ENCODE measurements at regions not wholly inside any gene's neighbourhood (a gene's known extent, or its start where the extent isn't known, plus 50 kb on each side); places are given as distances from the start of the nearest gene placed in this dataset.
"Not testable (repeated sequence)": the region's sequence is repeated elsewhere in the genome, so short reads cannot be mapped to it uniquely, and the experiment has no call there.

GRCh38 chr15:20348900-20349773 lies 192.5 kb downstream of the GOLGA6L6 start:
- ChIA-PET POLR2A (no interaction called here), CTCF (interaction anchor here (1.4 kb wide), 1 partner anchor 8 kb away, joined by 4 read pairs; no protein-coding TSS in a partner anchor)

DNA sequence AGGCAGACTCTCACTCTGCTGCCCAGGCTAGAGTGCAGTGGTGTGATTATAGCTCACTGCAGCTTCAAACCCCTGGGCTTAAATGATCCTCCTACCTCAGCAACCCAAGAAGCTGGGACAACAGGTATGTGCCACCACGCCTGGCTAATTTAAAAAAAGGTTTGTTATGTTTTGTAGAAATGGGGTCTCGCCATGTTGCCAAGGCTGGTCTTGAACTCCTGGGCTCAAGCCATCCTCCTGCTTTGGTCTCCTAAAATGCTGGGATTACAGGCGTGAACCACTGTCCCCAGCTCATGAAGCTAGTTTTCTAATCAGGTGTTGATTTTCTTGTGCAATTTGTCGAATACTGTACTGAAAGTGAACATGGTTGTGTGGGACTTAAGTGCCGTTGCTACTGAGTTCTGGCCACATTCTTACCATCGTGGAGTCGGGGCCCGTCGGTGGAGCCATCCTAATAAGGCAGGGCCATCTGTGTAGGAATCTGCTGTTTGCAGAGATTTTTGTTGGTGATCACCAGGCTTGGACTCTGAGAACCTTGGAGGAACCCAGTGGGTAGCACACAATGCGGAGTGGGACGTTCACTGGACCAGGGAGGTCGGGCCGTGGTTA lies 193.2 kb downstream of the GOLGA6L6 start:
- POLR2A ChIA-PET: no interaction called here
- CTCF ChIA-PET: interaction anchor here (1.4 kb wide), 1 partner anchor 9 kb away, joined by 4 read pairs; no protein-coding TSS in a partner anchor

- POLR2A ChIA-PET: no interaction called here
- CTCF ChIA-PET: no interaction called here
These were observed 195.4 kb downstream of the GOLGA6L6 start for GRCh38 chr15:20346082-20346805.

GRCh38 chr15:20345401-20345958 lies 196.1 kb downstream of the GOLGA6L6 start:
- ChIA-PET CTCF (no interaction called here), POLR2A (no interaction called here)

DNA sequence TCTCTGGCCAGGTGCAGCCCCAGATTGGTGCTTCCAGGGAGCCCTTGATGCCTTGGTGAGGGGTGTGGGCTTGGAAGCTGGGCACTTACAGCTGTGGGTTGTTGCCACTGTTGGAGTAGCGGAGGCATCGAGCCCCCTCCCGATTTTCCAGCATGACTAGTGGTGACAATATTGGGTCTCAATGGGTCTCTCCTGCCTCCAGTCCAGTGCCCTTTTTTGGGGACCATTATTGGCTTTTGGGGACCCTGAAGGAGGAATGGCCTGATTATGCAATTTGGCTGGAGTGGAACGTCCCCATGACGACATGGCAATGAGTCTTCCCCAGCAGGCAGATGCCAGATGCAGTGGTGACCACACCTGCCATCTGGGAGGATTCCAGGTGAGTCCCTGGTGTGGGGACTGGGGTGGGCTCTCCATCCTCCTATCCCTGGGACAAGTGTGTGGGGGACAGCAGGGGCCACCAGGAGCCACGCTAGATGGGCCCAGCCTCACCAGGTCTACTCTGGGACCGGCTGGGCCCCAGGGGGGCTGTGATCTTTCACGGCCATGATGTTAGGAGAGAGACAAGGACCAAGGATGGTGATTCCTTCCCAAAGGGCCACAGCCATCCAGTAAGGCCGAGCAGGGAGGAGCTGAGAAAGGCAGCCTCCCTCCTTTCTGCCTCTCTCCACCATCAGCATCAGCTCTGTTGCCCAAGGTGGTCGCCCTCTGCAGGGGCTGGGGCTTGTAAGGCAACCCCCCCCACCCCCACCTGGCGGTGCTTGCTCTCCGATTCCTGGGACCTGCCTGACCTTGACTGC lies 196.8 kb downstream of the GOLGA6L6 start:
- ChIA-PET POLR2A (no interaction called here), CTCF (no interaction called here)

DNA sequence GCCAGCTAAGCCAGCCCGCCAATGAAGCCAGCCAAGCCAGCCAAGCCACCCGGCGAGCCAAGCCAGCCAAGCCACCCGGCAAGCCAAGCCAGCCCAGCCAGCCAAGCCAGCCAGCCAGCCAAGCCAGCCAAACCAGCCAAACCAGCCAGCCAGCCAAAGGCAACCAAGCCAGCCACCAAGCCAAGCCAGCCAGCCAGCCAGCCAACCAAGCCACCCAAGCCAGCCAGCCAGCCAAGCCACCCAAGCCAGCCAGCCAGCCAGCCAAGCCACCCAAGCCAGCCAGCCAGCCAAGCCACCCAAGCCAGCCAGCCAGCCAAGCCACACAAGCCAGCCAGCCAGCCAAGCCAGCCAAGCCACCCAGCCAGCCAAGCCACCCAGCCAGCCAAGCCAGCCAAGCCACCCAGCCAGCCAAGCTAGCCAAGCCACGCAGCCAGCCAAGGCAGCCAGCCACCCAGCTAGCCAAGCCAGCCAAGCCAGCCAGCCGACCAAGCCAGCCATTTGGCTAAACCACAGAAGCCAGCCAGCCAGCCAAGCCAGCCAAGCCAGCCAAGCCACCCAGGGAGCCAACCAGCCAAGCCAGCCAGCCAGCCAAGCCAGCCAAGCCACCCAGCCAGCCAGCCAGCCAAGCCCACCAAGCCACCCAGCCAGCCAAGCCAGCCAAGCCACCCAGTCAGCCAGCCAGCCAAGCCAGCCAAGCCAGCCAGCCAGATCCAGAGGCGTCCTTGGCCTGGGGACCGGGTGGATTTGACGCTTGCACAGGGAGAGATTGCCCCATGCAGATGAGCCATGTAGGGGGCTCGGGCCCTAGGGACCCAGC lies 198.0 kb downstream of the GOLGA6L6 start:
- POLR2A ChIA-PET, CTCF ChIA-PET: not testable (repeated sequence)

GRCh38 chr15:20342601-20343394 lies 198.8 kb downstream of the GOLGA6L6 start:
- POLR2A ChIA-PET, CTCF ChIA-PET: not testable (repeated sequence)

DNA sequence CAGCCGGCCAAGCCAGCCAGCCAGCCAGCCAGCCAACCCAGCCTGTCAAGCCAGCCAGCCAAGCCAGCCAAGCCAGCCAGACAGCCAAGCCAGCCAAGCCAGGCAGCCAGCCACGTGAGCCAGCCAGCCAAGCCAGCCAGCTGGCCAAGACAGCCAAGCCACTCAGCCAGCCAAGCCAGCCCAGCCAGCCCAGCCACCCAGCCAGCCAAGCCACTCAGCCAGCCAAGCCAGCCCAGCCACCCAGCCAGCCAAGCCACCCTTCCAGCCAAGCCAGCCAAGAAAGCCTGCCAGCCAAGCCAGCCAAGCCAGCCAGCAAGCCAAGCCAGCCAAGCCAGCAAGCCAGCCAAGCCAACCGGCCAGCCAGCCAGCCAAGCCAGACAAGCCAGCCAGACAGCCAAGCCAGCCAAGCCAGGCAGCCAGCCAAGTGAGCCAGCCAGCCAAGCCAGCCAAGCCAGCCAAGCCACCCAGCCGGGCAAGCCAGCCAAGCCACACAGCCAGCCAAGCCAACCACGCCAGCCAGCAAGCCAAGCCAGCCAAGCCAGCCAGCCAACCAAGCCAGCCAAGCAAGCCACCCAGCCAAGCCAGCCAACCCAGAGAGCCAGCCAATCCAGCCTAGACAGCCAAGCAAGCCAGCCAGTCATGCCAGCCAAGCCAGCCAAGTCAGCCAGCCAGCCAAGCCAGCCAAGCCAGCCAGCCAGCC lies 199.5 kb downstream of the GOLGA6L6 start:
- ChIA-PET CTCF (no interaction called here), POLR2A (no interaction called here)

- ChIA-PET CTCF (no interaction called here), POLR2A (no interaction called here)
These were observed 200.5 kb downstream of the GOLGA6L6 start for GRCh38 chr15:20340931-20341661.

- CTCF ChIA-PET: no interaction called here
- POLR2A ChIA-PET: no interaction called here
These were observed 201.2 kb downstream of the GOLGA6L6 start for GRCh38 chr15:20340331-20340811.

DNA sequence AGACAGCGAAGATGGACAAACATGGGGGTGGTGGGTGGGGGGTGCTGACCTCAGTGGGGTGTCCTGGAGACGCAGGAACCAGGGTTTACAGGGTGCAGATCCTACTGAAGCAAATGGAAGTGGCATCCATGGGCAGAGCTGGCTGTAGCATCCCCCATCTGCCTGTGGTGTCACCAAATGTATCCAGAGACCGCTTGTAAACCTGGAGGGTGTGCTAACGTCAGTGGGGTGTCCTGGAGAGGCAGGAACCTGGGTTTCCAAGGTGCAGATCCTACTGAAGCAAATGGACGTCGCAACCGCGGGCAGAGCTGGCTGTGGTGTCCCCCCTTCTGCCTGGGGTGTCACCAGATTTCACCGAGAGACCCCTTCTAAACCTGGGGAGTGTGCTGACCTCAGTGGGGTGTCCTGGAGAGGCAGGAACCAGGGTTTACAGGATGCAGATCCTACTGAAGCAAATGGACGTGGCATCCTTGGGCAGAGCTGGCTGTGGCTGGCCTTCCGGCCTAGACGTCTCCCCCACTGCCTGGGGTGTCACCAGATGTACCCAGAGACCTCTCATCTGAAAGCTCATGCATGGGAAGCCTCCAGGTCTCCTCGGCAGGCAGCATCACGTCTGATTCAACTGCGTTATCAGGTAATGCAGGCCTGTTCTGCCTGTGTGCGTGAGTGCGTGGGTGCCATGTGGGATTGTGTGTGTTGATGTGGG lies 202.4 kb downstream of the GOLGA6L6 start:
- CTCF ChIA-PET, POLR2A ChIA-PET: not testable (repeated sequence)

- CTCF ChIA-PET, POLR2A ChIA-PET: not testable (repeated sequence)
These were observed 202.9 kb downstream of the GOLGA6L6 start for GRCh38 chr15:20338671-20339070.

DNA sequence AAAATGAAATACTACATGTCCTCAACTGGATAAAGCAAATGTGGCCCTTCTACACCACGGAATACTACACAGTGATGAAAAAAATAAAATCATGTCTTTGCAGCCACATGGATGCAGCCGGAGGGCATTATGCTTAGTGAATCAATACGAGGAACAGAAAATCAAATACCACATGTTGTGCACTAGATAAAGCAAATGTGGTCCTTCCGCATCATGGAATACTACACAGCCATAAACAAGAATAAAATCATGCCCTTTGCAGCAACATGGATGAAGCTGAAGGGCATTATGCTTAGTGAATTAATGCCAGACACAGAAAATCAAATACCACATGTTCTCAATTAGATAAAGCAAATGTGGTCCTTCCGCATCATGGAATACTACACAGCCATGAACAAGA lies 204.4 kb downstream of the GOLGA6L6 start:
- CTCF ChIA-PET, POLR2A ChIA-PET: not testable (repeated sequence)

DNA sequence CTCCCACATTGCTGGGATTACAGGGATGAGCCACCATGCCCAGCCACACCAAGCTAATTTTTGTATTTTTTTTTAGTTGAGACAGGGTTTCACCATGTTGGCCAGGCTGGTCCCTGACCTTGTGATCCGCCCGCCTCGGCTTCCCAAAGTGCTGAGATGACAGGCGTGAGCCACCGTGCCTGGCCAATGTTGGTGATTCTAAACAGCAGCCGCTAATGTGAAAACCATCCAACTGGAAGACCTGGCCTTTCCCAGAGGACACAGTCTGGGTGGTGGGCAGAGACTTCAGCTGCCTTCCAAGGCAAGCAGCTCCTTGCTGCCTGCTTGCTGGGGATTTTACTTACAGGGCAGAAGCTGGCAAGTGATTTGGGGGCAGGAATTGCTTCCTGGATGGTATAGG lies 207.1 kb downstream of the GOLGA6L6 start:
- CTCF ChIA-PET, POLR2A ChIA-PET: not testable (repeated sequence)

DNA sequence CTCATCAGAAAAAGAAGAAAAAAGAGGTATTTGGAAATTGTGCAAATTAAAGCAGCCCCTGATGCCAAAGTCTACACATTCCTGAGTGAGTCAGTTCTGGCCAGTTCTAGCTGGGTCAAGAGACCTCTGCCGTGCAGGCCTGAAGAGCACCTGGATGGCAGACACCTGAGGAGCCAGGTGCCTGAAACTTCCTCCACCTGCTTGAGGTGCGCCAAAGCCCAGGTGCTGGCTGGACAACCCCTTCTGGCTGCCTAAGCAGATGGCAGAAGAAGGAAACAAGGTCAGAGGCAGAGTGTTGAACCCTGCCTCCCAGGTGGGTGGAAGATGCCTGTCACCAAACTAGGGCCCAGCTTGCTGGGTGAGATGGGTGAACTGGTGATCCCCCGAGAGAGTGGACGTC lies 215.8 kb downstream of the GOLGA6L6 start:
- POLR2A ChIA-PET: not testable (repeated sequence)

DNA sequence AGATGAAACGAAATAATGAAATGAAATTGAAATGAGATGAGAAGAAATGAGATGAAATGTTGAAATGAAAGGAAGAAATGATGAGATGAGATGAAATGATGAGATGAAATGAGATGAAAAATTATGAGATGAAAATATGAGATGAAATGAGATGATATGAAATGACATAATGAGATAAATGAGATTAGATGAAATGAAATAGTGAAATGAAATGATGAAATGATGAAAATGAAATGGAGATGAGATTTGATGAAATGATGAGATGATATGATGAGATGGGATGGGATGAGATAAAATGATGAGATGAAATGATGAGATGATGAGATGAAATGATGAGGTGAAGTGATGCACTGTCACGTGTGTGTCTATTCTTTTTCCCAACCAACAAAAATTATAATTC lies 224.5 kb downstream of the GOLGA6L6 start:
- POLR2A ChIA-PET, CTCF ChIA-PET: not testable (repeated sequence)

More for the DNA sequence above, 215.8 kb downstream of the GOLGA6L6 start:
- CTCF ChIA-PET: not testable (repeated sequence)

Data from activated CD8-positive, alpha-beta memory T cell treated with anti-CD3 and anti-CD28 coated beads for 36 hours (primary cell).